ENCODE measurements at regions not wholly inside any gene's neighbourhood (a gene's known extent, or its start where the extent isn't known, plus 50 kb on each side); places are given as distances from the start of the nearest gene placed in this dataset.

DNA sequence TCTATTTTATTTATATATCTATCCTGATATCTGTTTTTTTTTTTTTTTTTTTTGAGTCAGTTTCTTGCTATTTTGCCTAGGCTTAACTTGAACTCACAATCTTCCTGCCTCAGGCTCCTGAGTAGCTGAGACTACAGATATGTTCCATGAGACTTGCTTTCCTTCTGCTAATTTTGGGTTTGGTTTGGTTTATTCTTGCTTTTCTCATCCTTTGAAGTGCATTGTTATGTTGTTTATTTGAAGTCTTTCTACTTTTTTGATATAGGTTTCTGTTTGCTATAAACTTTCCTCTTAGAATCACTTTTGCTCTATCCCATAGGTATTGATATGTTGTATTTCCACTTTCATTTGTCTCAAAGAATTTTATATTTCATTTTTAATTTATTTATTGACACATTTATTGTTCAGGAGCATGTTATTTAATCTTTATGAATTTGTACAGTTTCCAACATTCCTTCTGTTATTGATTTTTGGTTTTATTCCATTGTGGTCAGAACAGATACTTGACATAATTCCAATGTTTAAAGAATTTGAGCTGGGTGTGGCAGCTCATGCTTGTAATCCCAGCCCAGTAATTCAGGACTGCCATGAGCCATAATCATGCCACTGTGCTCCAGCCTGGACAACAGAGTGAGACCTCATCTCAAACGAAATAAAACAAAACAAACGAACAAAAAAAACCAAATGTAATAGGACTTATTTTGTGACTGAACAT, 62.3 kb upstream of the PLSCR4 start:
- no peak overlapping the region for H3K4me3 ChIP-seq (ENCODE audit: low read depth, low read length)
- TF ChIP-seq, protein P1, sequence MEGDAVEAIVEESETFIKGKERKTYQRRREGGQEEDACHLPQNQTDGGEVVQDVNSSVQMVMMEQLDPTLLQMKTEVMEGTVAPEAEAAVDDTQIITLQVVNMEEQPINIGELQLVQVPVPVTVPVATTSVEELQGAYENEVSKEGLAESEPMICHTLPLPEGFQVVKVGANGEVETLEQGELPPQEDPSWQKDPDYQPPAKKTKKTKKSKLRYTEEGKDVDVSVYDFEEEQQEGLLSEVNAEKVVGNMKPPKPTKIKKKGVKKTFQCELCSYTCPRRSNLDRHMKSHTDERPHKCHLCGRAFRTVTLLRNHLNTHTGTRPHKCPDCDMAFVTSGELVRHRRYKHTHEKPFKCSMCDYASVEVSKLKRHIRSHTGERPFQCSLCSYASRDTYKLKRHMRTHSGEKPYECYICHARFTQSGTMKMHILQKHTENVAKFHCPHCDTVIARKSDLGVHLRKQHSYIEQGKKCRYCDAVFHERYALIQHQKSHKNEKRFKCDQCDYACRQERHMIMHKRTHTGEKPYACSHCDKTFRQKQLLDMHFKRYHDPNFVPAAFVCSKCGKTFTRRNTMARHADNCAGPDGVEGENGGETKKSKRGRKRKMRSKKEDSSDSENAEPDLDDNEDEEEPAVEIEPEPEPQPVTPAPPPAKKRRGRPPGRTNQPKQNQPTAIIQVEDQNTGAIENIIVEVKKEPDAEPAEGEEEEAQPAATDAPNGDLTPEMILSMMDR (IDR thresholded peaks at IDR 0.05; ENCODE audit: low read depth, low read length): no peak

DNA sequence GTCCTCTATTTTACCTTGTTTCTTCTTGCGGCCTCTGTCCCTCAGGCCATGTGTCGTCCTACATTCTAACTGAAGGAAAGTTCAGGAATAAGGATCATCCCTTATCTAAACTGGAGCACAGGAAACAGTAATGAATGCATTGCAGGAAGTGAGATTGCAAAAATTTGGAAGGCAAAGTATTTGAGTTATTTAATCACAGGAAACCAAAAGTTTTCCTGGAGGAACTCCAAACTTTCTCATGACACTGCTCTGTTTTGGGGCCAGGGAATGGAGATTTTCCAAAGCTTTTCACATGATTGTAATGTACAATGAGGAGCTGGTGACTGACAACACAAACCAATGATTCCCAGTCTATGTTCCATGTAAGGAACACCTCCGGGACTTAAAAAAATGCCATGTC, 57.8 kb upstream of the PLSCR4 start:
- H3K4me3 ChIP-seq (ENCODE audit: low read depth, low read length): no peak overlapping the region
- TF ChIP-seq, protein P1 (IDR thresholded peaks at IDR 0.05; ENCODE audit: low read depth, low read length): no peak

- no peak overlapping the region for H3K4me3 ChIP-seq (ENCODE audit: low read depth, low read length)
- TF ChIP-seq, protein P1 (IDR thresholded peaks at IDR 0.05; ENCODE audit: low read depth, low read length): no peak
Observed at GRCh38 chr3:146308222-146308621, 57.3 kb upstream of the PLSCR4 start.

DNA sequence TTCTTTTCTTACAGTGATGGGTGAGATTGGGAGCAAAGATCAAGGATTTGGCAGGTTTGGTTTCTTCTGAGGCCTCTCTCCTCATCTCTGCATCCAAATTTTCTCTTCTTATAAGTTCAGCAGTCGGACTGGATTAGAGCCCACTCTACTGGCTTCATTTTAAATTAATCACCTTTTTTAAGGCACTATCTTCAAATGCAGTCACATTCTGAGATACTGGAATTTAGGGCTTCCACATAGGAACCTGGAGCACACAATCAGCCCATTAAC, 56.5 kb upstream of the PLSCR4 start:
- TF ChIP-seq, protein P1 (IDR thresholded peaks at IDR 0.05; ENCODE audit: low read depth, low read length): no peak
- no peak overlapping the region for H3K4me3 ChIP-seq (ENCODE audit: low read depth, low read length)

GRCh38 chr3:146306656-146307455, 56.0 kb upstream of the PLSCR4 start:
- TF ChIP-seq, protein P1 (IDR thresholded peaks at IDR 0.05; ENCODE audit: low read depth, low read length): no peak
- no peak overlapping the region for H3K4me3 ChIP-seq (ENCODE audit: low read depth, low read length)

GRCh38 chr3:146305808-146306423, 55.0 kb upstream of the PLSCR4 start:
- H3K4me3 ChIP-seq (ENCODE audit: low read depth, low read length): no peak overlapping the region
- TF ChIP-seq, protein P1 (IDR thresholded peaks at IDR 0.05; ENCODE audit: low read depth, low read length): no peak

GRCh38 chr3:146300768-146301167, 49.9 kb upstream of the PLSCR4 start:
- H3K4me3 ChIP-seq (ENCODE audit: low read depth, low read length): no peak overlapping the region
- TF ChIP-seq, protein P1 (IDR thresholded peaks at IDR 0.05; ENCODE audit: low read depth, low read length): no peak

All from WI38 (cell line).